ENCODE measurements at regions not wholly inside any gene's neighbourhood (a gene's known extent, or its start where the extent isn't known, plus 50 kb on each side); places are given as distances from the start of the nearest gene placed in this dataset.
"Not testable (repeated sequence)": the region's sequence is repeated elsewhere in the genome, so short reads cannot be mapped to it uniquely, and the experiment has no call there.

GRCh38 chr1:60255565-60255964 lies 182.0 kb upstream of the C1orf87 start:
- dilution Hi-C loops (cut with MboI; ENCODE audit: extremely low pct_ligation_motif_present, low sequenced_read_pairs) = no loop called here
- Histone ChIP-seq H3K4me2 (ENCODE audit: control insufficient read depth, extremely low read depth, insufficient read depth, low read depth, low read length) (no peak overlapping the region), H3K9me1 (ENCODE audit: control insufficient read depth, extremely low read depth, insufficient read depth, low read length) (no peaks in the 10 kb centered on the region), H3K4me3 (ENCODE audit: control insufficient read depth in 2 of 3, extremely low read depth in 1 of 3, insufficient read depth in 2 of 3, low read depth in 1 of 3, low read length in 3 of 3) (no peak overlapping the region), H3K27me3 (ENCODE audit: control insufficient read depth, extremely low read depth, insufficient read depth, low read length) (no peaks in the 10 kb centered on the region), H3K9me3 (ENCODE audit: control insufficient read depth, low read depth, low read length) (no peaks in the 10 kb centered on the region), H3K9ac (ENCODE audit: control insufficient read depth, extremely low read depth, insufficient read depth, low read length) (no peak overlapping the region), H2AFZ (ENCODE audit: control insufficient read depth, low read length) (no peak overlapping the region), H4K20me1 (ENCODE audit: control insufficient read depth, extremely low read depth, insufficient read depth, low read length) (no peaks in the 10 kb centered on the region), H3K27ac (ENCODE audit: control insufficient read depth, insufficient read depth, low read length) (no peak overlapping the region), H3K4me1 (ENCODE audit: control insufficient read depth, extremely low read depth, insufficient read depth, low read length) (no peaks in the 10 kb centered on the region), H3K79me2 (ENCODE audit: control insufficient read depth, insufficient read depth, low read length) (no peaks in the 10 kb centered on the region), H3K36me3 (ENCODE audit: control insufficient read depth in 2 of 2, extremely low read depth in 1 of 2, insufficient read depth in 2 of 2, low read length in 2 of 2) (no peaks in the 10 kb centered on the region)
- no peak for FAIRE-seq
- no peak for DNase-seq (ENCODE audit: low read depth, low spot score)
- no peak for TF ChIP-seq EZH2 (IDR thresholded peaks at IDR 0.05; ENCODE audit: low read length)
- TF ChIP-seq CTCF (optimal IDR thresholded peaks at IDR 0.05 in 1 of 3, IDR thresholded peaks at IDR 0.05 in 1 of 3, conservative IDR thresholded peaks at IDR 0.05 in 1 of 3; ENCODE audit: extremely low read depth in 1 of 3, insufficient read depth in 2 of 3, low read length in 3 of 3) = no peak

- no peaks in the 10 kb centered on the region for H3K27me3 ChIP-seq (ENCODE audit: control insufficient read depth, extremely low read depth, insufficient read depth, low read length)
- H3K36me3 ChIP-seq (ENCODE audit: control insufficient read depth in 2 of 2, extremely low read depth in 1 of 2, insufficient read depth in 2 of 2, low read length in 2 of 2) = no peaks in the 10 kb centered on the region
- no peak for DNase-seq (ENCODE audit: low read depth, low spot score)
- no peaks in the 10 kb centered on the region for H3K4me1 ChIP-seq (ENCODE audit: control insufficient read depth, extremely low read depth, insufficient read depth, low read length)
- H3K4me3 ChIP-seq (ENCODE audit: control insufficient read depth in 2 of 3, extremely low read depth in 1 of 3, insufficient read depth in 2 of 3, low read depth in 1 of 3, low read length in 3 of 3) = no peak overlapping the region
- no peaks in the 10 kb centered on the region for H3K9me3 ChIP-seq (ENCODE audit: control insufficient read depth, low read depth, low read length)
- H3K9me1 ChIP-seq (ENCODE audit: control insufficient read depth, extremely low read depth, insufficient read depth, low read length) = no peaks in the 10 kb centered on the region
- no peak for TF ChIP-seq EZH2 (IDR thresholded peaks at IDR 0.05; ENCODE audit: low read length)
- TF ChIP-seq CTCF (optimal IDR thresholded peaks at IDR 0.05 in 1 of 3, IDR thresholded peaks at IDR 0.05 in 1 of 3, conservative IDR thresholded peaks at IDR 0.05 in 1 of 3; ENCODE audit: extremely low read depth in 1 of 3, insufficient read depth in 2 of 3, low read length in 3 of 3) = no peak
- FAIRE-seq = no peak
- no peak overlapping the region for H3K4me2 ChIP-seq (ENCODE audit: control insufficient read depth, extremely low read depth, insufficient read depth, low read depth, low read length)
- no peak overlapping the region for H3K27ac ChIP-seq (ENCODE audit: control insufficient read depth, insufficient read depth, low read length)
- H2AFZ ChIP-seq (ENCODE audit: control insufficient read depth, low read length) = no peak overlapping the region
- H3K9ac ChIP-seq (ENCODE audit: control insufficient read depth, extremely low read depth, insufficient read depth, low read length) = no peak overlapping the region
- H4K20me1 ChIP-seq (ENCODE audit: control insufficient read depth, extremely low read depth, insufficient read depth, low read length) = no peaks in the 10 kb centered on the region
- H3K79me2 ChIP-seq (ENCODE audit: control insufficient read depth, insufficient read depth, low read length) = no peaks in the 10 kb centered on the region
- dilution Hi-C loops (cut with MboI; ENCODE audit: extremely low pct_ligation_motif_present, low sequenced_read_pairs) = no loop called here
These were observed 177.9 kb upstream of the C1orf87 start for GRCh38 chr1:60251426-60251825.

- DNase-seq (ENCODE audit: low read depth, low spot score); H3K9ac ChIP-seq (ENCODE audit: control insufficient read depth, extremely low read depth, insufficient read depth, low read length): not testable (repeated sequence)
These were observed 173.9 kb upstream of the C1orf87 start for GRCh38 chr1:60247467-60247866.

More at GRCh38 chr1:60247467-60247866, 173.9 kb upstream of the C1orf87 start:
- H2AFZ ChIP-seq (ENCODE audit: control insufficient read depth, low read length); dilution Hi-C loops (cut with MboI; ENCODE audit: extremely low pct_ligation_motif_present, low sequenced_read_pairs); H3K4me1 ChIP-seq (ENCODE audit: control insufficient read depth, extremely low read depth, insufficient read depth, low read length); H3K9me1 ChIP-seq (ENCODE audit: control insufficient read depth, extremely low read depth, insufficient read depth, low read length); H3K9me3 ChIP-seq (ENCODE audit: control insufficient read depth, low read depth, low read length); H3K4me2 ChIP-seq (ENCODE audit: control insufficient read depth, extremely low read depth, insufficient read depth, low read depth, low read length); H3K4me3 ChIP-seq (ENCODE audit: control insufficient read depth in 2 of 3, extremely low read depth in 1 of 3, insufficient read depth in 2 of 3, low read depth in 1 of 3, low read length in 3 of 3); H4K20me1 ChIP-seq (ENCODE audit: control insufficient read depth, extremely low read depth, insufficient read depth, low read length); H3K79me2 ChIP-seq (ENCODE audit: control insufficient read depth, insufficient read depth, low read length); H3K27ac ChIP-seq (ENCODE audit: control insufficient read depth, insufficient read depth, low read length); H3K27me3 ChIP-seq (ENCODE audit: control insufficient read depth, extremely low read depth, insufficient read depth, low read length); FAIRE-seq; H3K36me3 ChIP-seq (ENCODE audit: control insufficient read depth in 2 of 2, extremely low read depth in 1 of 2, insufficient read depth in 2 of 2, low read length in 2 of 2): not testable (repeated sequence)

Data from keratinocyte (primary cell).